Thoracic aorta (tissue), 2 donors: ENCODE measurements at regions not wholly inside any gene's neighbourhood (a gene's known extent, or its start where the extent isn't known, plus 50 kb on each side); places are given as distances from the start of the nearest gene placed in this dataset.

Experiments used
- ATAC-seq: fragments of 150-250 bp; one replicate; pipeline ENCODE4 v1.8.0; 2017; ENCODE audit warnings: low read depth; ENCODE audit not compliant: insufficient number of reproducible peaks, low FRiP score
- DNase-seq: peaks from one replicate; pipeline ENCODE4 v3.0.0-alpha.2; 2020; ENCODE audit warnings: low spot score
- H3K27ac ChIP-seq, 2 donors: fragments of 200-600 bp; sonication (generic); 1 replicate in 1 of 2; 2 replicates in 1 of 2; pipeline ENCODE4 v1.5.1; 2016; ENCODE audit warnings: mild to moderate bottlenecking in 2 of 2, moderate library complexity in 2 of 2
- H3K27me3 ChIP-seq: fragments of 200-600 bp; sonication (generic); replicated peaks from 2 replicates; pipeline ENCODE4 v1.6.0; 2016; ENCODE audit warnings: mild to moderate bottlenecking; ENCODE audit not compliant: insufficient read depth
- H3K36me3 ChIP-seq: fragments of 200-600 bp; sonication (generic); one replicate; pipeline ENCODE4 v1.5.1; 2016
- H3K4me1 ChIP-seq, 2 donors: fragments of 200-600 bp; sonication (generic); 1 replicate in 1 of 2; 2 replicates in 1 of 2; pipeline versions ENCODE4 v1.5.1 to v1.6.0; 2016; ENCODE audit warnings: low read depth in 2 of 2, mild to moderate bottlenecking in 1 of 2; ENCODE audit not compliant: control insufficient read depth in 1 of 2
- H3K4me3 ChIP-seq: fragments of 200-600 bp; sonication (generic); 2 replicates; pipeline ENCODE4 v1.5.1; 2016; ENCODE audit warnings: mild to moderate bottlenecking
- H3K9me3 ChIP-seq: fragments of 200-600 bp; sonication (generic); 2 replicates; pipeline ENCODE4 v1.5.1; 2016
- TF ChIP-seq, protein P1 (sequence below): fragments of 200-600 bp; sonication (generic); IDR thresholded peaks from one replicate; pipeline ENCODE4 v1.5.1; 2019; ENCODE audit warnings: antibody characterized with exemption

DNA sequence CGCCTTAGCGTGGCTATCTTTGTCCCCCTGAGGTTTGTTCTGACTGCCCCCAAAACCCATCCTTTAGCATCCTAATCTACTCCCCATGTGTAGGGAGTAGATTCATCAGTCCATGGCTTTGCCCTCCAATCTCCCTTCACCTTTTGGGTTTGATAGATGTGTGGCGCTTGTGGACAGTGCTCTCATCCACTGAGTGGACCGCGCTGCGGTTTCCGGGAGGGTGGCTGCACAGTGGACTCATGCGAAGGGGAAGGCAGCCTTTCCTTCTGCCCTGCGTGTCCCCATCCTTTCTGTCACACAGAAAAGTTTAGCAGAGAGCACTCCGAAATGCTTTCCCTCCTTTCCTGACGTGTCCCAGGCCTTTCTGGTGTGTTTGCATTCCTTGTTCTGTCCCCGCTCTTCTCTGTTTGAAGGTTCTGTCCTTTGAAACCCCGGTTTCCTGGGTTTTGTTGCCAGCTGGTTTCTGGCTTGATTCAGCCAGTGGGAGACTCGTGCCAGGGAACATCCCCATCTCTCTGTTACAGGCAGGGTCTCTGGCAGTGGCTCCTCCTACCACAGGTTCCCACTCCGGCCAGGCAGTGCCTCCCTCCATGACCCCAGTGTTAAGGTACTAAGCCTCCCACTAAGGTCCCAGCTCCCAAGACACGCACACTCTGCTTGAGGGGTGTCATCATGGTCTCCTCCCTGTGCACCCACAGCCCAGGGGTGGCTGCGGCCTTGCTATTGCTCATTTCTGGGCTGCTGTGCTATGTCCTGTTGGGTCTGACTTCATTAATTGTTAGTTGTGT, 547.7 kb upstream of the DPP6 start:
- no peak for ATAC-seq
- no peak overlapping the region for H3K4me3 ChIP-seq
- H3K27ac ChIP-seq: no peak overlapping the region
- no peak for DNase-seq
- H3K27me3 ChIP-seq: no peaks in the 10 kb centered on the region
- peaks cover 2% of the 10 kb centered on the region for H3K9me3 ChIP-seq
- H3K4me1 ChIP-seq: no peaks in the 10 kb centered on the region
- TF ChIP-seq, protein P1, sequence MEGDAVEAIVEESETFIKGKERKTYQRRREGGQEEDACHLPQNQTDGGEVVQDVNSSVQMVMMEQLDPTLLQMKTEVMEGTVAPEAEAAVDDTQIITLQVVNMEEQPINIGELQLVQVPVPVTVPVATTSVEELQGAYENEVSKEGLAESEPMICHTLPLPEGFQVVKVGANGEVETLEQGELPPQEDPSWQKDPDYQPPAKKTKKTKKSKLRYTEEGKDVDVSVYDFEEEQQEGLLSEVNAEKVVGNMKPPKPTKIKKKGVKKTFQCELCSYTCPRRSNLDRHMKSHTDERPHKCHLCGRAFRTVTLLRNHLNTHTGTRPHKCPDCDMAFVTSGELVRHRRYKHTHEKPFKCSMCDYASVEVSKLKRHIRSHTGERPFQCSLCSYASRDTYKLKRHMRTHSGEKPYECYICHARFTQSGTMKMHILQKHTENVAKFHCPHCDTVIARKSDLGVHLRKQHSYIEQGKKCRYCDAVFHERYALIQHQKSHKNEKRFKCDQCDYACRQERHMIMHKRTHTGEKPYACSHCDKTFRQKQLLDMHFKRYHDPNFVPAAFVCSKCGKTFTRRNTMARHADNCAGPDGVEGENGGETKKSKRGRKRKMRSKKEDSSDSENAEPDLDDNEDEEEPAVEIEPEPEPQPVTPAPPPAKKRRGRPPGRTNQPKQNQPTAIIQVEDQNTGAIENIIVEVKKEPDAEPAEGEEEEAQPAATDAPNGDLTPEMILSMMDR: no peak
- H3K36me3 ChIP-seq: no peaks in the 10 kb centered on the region

DNA sequence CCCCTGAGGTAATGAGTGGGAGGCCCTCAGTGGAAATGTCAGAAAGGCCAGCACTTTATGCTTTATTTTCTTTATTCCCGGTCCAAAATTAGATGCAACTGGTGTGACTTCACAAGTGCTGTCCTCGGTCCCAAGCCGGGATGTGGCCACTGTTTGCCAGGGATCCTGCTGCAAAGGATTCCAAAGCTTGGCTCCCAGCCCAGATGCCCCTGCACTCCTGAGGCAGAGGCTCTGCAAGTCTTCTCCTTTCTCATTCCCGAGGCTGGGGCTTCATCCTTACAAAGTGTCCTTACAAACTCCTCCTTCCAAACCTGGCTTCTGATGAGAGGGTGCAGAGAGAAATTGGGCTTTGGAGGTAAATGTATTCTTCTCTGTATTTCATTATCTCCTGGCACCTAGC, 544.3 kb upstream of the DPP6 start:
- peaks cover 2% of the 10 kb centered on the region for H3K9me3 ChIP-seq

DNA sequence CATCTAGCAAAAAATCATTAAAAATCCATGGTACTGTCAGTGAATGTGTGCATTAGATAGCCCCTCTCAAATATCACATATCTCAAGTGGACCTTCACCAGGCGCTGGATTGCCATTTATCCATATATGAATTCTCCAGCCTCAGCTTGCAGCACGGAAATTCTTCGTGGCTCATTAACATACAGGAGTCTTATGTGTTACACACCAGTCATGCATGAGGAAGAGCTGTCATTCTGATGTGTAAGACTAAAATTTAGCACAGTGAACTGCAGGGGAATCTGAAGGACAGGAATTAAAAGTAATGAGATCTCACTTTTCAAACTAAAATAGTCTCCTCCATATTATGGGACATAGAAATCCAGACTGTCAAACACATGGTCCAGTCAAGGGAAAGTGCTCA, 542.4 kb upstream of the DPP6 start:
- H3K27ac ChIP-seq: no peak overlapping the region
- H3K4me3 ChIP-seq: no peak overlapping the region
- TF ChIP-seq, protein P1: no peak
- H3K4me1 ChIP-seq: no peaks in the 10 kb centered on the region
- no peak for DNase-seq
- no peak for ATAC-seq
- no peaks in the 10 kb centered on the region for H3K27me3 ChIP-seq
- H3K36me3 ChIP-seq: no peaks in the 10 kb centered on the region
- peaks cover 2% of the 10 kb centered on the region for H3K9me3 ChIP-seq

More for the DNA sequence above, 544.3 kb upstream of the DPP6 start:
- Histone ChIP-seq H3K27ac (no peak overlapping the region), H3K4me3 (no peak overlapping the region), H3K36me3 (no peaks in the 10 kb centered on the region), H3K27me3 (no peaks in the 10 kb centered on the region), H3K4me1 (no peaks in the 10 kb centered on the region)
- TF ChIP-seq, protein P1: no peak
- no peak for ATAC-seq
- DNase-seq: no peak

DNA sequence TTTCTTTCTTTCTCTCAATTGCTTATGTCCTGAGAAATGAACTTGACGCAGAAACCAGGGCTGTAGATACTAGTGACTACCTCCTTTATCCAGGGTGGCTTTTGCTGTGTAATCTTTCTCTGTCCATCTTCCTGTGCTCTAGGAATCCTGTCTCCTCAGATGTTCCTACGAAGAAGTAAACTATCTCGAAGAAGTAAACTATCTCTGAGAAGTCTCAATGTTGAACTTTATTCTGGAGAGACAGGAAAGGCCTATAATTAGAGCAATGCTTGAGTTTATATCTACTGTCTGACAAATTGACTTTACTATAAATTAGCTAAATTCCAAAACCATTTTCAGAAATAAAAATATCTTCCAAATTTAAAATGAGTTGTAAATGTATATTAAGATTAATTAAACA, 541.5 kb upstream of the DPP6 start:
- H3K4me3 ChIP-seq: no peak overlapping the region
- no peaks in the 10 kb centered on the region for H3K27me3 ChIP-seq
- H3K4me1 ChIP-seq: no peaks in the 10 kb centered on the region
- H3K27ac ChIP-seq: no peak overlapping the region
- no peaks in the 10 kb centered on the region for H3K36me3 ChIP-seq
- TF ChIP-seq, protein P1: no peak
- peaks cover 6% of the 10 kb centered on the region for H3K9me3 ChIP-seq
- no peak for ATAC-seq
- DNase-seq: no peak

DNA sequence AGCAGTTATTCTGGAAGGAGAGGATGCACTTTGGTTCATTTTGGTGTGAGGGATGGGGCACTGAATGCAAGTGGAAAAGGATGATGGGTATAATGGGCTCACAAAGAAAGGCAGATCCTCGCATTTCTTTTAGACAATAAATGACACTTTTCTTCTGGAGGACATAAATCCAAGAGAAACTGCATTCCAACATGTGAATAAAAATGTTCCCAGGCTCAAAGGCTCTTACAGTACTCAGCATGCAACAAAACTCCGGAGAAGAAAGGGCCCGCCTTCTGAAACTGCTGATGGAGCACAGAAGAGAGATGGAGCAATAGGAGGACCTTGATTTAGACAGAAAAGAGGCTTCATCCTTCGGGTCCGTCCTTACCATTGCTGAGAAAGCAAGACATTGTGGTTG, 538.2 kb upstream of the DPP6 start:
- TF ChIP-seq, protein P1: no peak
- H3K4me3 ChIP-seq: no peak overlapping the region
- no peak for DNase-seq
- H3K27ac ChIP-seq: no peak overlapping the region
- no peaks in the 10 kb centered on the region for H3K4me1 ChIP-seq
- H3K27me3 ChIP-seq: no peaks in the 10 kb centered on the region
- no peak for ATAC-seq
- H3K9me3 ChIP-seq: peaks cover 3% of the 10 kb centered on the region
- no peaks in the 10 kb centered on the region for H3K36me3 ChIP-seq
